IgD-negative memory B cell (primary cell): ENCODE measurements at regions not wholly inside any gene's neighbourhood (a gene's known extent, or its start where the extent isn't known, plus 50 kb on each side); places are given as distances from the start of the nearest gene placed in this dataset.
"Not testable (repeated sequence)": the region's sequence is repeated elsewhere in the genome, so short reads cannot be mapped to it uniquely, and the experiment has no call there.

Experiments used
- H3K27ac Mint-ChIP-seq, 3 donors: one replicate each; pipeline ENCODE4 v1.8.0; 2020 to 2022; ENCODE audit warnings: mild to moderate bottlenecking in 3 of 3, mixed read lengths in 3 of 3, moderate library complexity in 1 of 3
- H3K27me3 Mint-ChIP-seq: one replicate; pipeline ENCODE4 v1.8.0; 2021; ENCODE audit warnings: mixed read lengths
- H3K36me3 Mint-ChIP-seq: one replicate; pipeline ENCODE4 v1.8.0; 2020; ENCODE audit warnings: mild to moderate bottlenecking, mixed read lengths
- H3K4me1 Mint-ChIP-seq, 3 donors: one replicate each; pipeline ENCODE4 v1.8.0; 2020 to 2022; ENCODE audit warnings: mixed read lengths in 3 of 3, mild to moderate bottlenecking in 1 of 3
- H3K4me3 Mint-ChIP-seq, 4 donors: one replicate each; pipeline ENCODE4 v1.8.0; 2020 to 2022; ENCODE audit warnings: mild to moderate bottlenecking in 4 of 4, mixed read lengths in 4 of 4, moderate library complexity in 3 of 4
- H3K9me3 Mint-ChIP-seq, 3 donors: one replicate each; pipeline ENCODE4 v1.8.0; 2020 to 2021; ENCODE audit warnings: mixed read lengths in 3 of 3, mild to moderate bottlenecking in 1 of 3

GRCh38 chr6:43935921-43936439, 166.0 kb downstream of the VEGFA start:
- no peak overlapping the region for H3K27ac Mint-ChIP-seq

GRCh38 chr6:43934803-43935602, 165.0 kb downstream of the VEGFA start:
- Mint-ChIP-seq H3K4me3 (no peak overlapping the region), H3K36me3 (no peaks in the 10 kb centered on the region), H3K9me3 (no peaks in the 10 kb centered on the region), H3K4me1 (peaks cover 0 to 4% (median 0%) of the 10 kb centered on the region in 3 donors), H3K27me3 (no peaks in the 10 kb centered on the region), H3K27ac (no peak overlapping the region)

More at GRCh38 chr6:43935921-43936439, 166.0 kb downstream of the VEGFA start:
- Mint-ChIP-seq H3K4me3 (no peak overlapping the region), H3K27me3 (no peaks in the 10 kb centered on the region), H3K9me3 (no peaks in the 10 kb centered on the region), H3K36me3 (no peaks in the 10 kb centered on the region), H3K4me1 (peaks cover 0 to 4% (median 0%) of the 10 kb centered on the region in 3 donors)

GRCh38 chr6:43934183-43934802, 164.3 kb downstream of the VEGFA start:
- H3K27me3 Mint-ChIP-seq, result no peaks in the 10 kb centered on the region

GRCh38 chr6:43933148-43933885, 163.3 kb downstream of the VEGFA start:
- Mint-ChIP-seq H3K27me3 (no peaks in the 10 kb centered on the region), H3K27ac (no peak overlapping the region), H3K4me3 (no peak overlapping the region), H3K9me3 (no peaks in the 10 kb centered on the region), H3K4me1 (peaks cover 0 to 6% (median 0%) of the 10 kb centered on the region in 3 donors), H3K36me3 (no peaks in the 10 kb centered on the region)

More at GRCh38 chr6:43934183-43934802, 164.3 kb downstream of the VEGFA start:
- no peaks in the 10 kb centered on the region for H3K36me3 Mint-ChIP-seq
- H3K4me3 Mint-ChIP-seq, result no peak overlapping the region
- H3K9me3 Mint-ChIP-seq, result no peaks in the 10 kb centered on the region
- no peak overlapping the region for H3K27ac Mint-ChIP-seq
- H3K4me1 Mint-ChIP-seq, result peaks cover 0 to 4% (median 0%) of the 10 kb centered on the region in 3 donors

- Mint-ChIP-seq H3K4me1 (peaks cover 4 to 14% (median 8%) of the 10 kb centered on the region in 3 donors), H3K27me3 (no peaks in the 10 kb centered on the region), H3K9me3 (no peaks in the 10 kb centered on the region), H3K36me3 (no peaks in the 10 kb centered on the region), H3K27ac (no peak overlapping the region), H3K4me3 (no peak overlapping the region)
Observed at GRCh38 chr6:43932259-43933147, 162.5 kb downstream of the VEGFA start.

GRCh38 chr6:43931201-43931600, 161.2 kb downstream of the VEGFA start:
- H3K9me3 Mint-ChIP-seq, result no peaks in the 10 kb centered on the region
- no peak overlapping the region for H3K27ac Mint-ChIP-seq
- H3K4me1 Mint-ChIP-seq, result peaks cover 4 to 18% (median 10%) of the 10 kb centered on the region in 3 donors
- no peaks in the 10 kb centered on the region for H3K27me3 Mint-ChIP-seq
- H3K36me3 Mint-ChIP-seq, result no peaks in the 10 kb centered on the region
- no peak overlapping the region for H3K4me3 Mint-ChIP-seq

- Mint-ChIP-seq H3K36me3 (no peaks in the 10 kb centered on the region), H3K4me3 (no peak overlapping the region), H3K9me3 (no peaks in the 10 kb centered on the region), H3K4me1 (peaks cover 4 to 15% (median 10%) of the 10 kb centered on the region in 3 donors), H3K27ac (no peak overlapping the region), H3K27me3 (no peaks in the 10 kb centered on the region)
Observed at GRCh38 chr6:43930440-43931154, 160.6 kb downstream of the VEGFA start.

DNA sequence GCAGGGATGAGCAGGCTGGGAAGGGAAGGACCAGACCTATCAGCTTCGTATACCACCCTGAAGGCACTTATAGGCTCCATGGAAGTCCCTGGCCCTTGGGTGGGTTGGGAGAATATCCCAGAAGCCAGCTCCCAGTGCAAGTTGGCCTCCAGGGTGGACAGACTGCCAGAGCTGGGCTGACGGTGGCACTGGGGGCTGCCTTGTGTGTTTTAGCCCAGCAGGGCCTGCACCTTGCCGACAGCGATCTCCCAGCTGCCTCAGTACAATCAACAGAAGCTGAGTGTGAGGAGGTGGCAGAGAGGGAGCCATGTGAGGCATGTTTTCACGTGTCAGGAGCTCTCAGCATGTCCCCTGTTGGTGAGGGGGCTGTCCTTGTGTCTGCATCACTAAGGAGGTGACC, 159.5 kb downstream of the VEGFA start:
- H3K4me3 Mint-ChIP-seq, result no peak overlapping the region
- no peaks in the 10 kb centered on the region for H3K9me3 Mint-ChIP-seq
- no peak overlapping the region for H3K27ac Mint-ChIP-seq
- H3K4me1 Mint-ChIP-seq, result peaks cover 4 to 14% (median 10%) of the 10 kb centered on the region in 3 donors
- no peaks in the 10 kb centered on the region for H3K36me3 Mint-ChIP-seq
- no peaks in the 10 kb centered on the region for H3K27me3 Mint-ChIP-seq

GRCh38 chr6:43927532-43928210, 157.7 kb downstream of the VEGFA start:
- Mint-ChIP-seq H3K27ac (no peak overlapping the region), H3K36me3 (no peaks in the 10 kb centered on the region), H3K9me3 (no peaks in the 10 kb centered on the region), H3K4me1 (peaks cover 4 to 14% (median 14%) of the 10 kb centered on the region in 3 donors), H3K4me3 (peak overlapping the region in 2 of 4 donors; percentile 2 to 11), H3K27me3 (no peaks in the 10 kb centered on the region)

- Mint-ChIP-seq H3K9me3 (no peaks in the 10 kb centered on the region), H3K27me3 (no peaks in the 10 kb centered on the region), H3K36me3 (no peaks in the 10 kb centered on the region), H3K4me1 (peaks cover 4 to 14% (median 14%) of the 10 kb centered on the region in 3 donors), H3K4me3 (peak overlapping the region in 2 of 4 donors; percentile 12 to 39), H3K27ac (no peak overlapping the region)
Observed at GRCh38 chr6:43926634-43927531, 156.9 kb downstream of the VEGFA start.

- not testable (repeated sequence) for H3K9me3 Mint-ChIP-seq, H3K36me3 Mint-ChIP-seq, H3K4me3 Mint-ChIP-seq, H3K27ac Mint-ChIP-seq, H3K27me3 Mint-ChIP-seq
- H3K4me1 Mint-ChIP-seq, result peaks cover 4 to 14% (median 14%) of the 10 kb centered on the region in 3 donors
Observed at GRCh38 chr6:43925636-43926139, 155.7 kb downstream of the VEGFA start.

DNA sequence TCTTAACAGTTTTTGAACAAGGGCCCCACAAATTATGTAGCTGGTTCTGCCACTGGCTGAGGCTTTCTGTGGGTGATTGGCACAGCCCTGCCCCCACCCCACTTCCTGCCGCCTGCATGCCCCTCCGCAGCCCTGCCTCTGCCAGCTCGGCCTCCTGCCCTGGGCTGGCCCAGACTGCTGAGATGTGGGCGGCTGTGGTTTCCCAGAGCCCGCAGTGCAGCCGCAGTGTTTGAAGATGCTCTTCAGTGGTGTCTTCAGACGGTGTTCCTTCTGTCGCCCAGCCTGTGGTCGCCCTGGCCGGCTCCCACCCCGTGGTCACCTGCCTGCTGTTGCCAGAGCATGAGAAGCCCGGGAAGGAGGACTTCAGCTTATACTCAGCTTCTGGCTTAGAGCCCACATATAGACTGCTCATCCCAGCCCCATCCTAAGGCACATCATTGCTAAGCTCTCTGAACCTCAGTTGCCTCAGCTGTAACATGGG, 154.3 kb downstream of the VEGFA start:
- Mint-ChIP-seq H3K36me3 (no peaks in the 10 kb centered on the region), H3K9me3 (no peaks in the 10 kb centered on the region), H3K4me3 (peak overlapping the region in 2 of 4 donors; percentile 45 to 72), H3K27ac (no peak overlapping the region), H3K4me1 (peaks cover 4 to 14% (median 14%) of the 10 kb centered on the region in 3 donors), H3K27me3 (no peaks in the 10 kb centered on the region)
